Esophagus squamous epithelium (tissue), 4 donors: ENCODE measurements at regions not wholly inside any gene's neighbourhood (a gene's known extent, or its start where the extent isn't known, plus 50 kb on each side); places are given as distances from the start of the nearest gene placed in this dataset.

Experiments used
- CTCF ChIP-seq, 6 experiments: fragments of 450-650 bp in 4 of 6; fragments of 200-600 bp in 2 of 6; sonication (generic) in 2 of 6; IDR thresholded peaks; one replicate each; pipeline ENCODE4 v1.5.1; 2016 to 2019; ENCODE audit warnings: antibody characterized with exemption in 6 of 6, mild to moderate bottlenecking in 4 of 6, moderate library complexity in 4 of 6
- POLR2A ChIP-seq, 4 donors: fragments of 450-650 bp; IDR thresholded peaks; one replicate each; pipeline ENCODE4 v1.6.1; 2017; ENCODE audit warnings: antibody characterized with exemption in 4 of 4, mild to moderate bottlenecking in 4 of 4, moderate library complexity in 3 of 4

- TF ChIP-seq CTCF (IDR thresholded peaks at IDR 0.05) (no peak), POLR2A (IDR thresholded peaks at IDR 0.05) (no peak)
These were observed 68.5 kb upstream of the OTX2 start for GRCh38 chr14:56878766-56879165.
